GM12872 (cell line): ENCODE measurements at regions not wholly inside any gene's neighbourhood (a gene's known extent, or its start where the extent isn't known, plus 50 kb on each side); places are given as distances from the start of the nearest gene placed in this dataset.

ENCODE experiments used
- CTCF ChIP-seq: IDR thresholded peaks from 3 replicates; pipeline ENCODE4 v1.5.1; 2011; ENCODE audit warnings: low read depth, mild to moderate bottlenecking, low read length, moderate library complexity; ENCODE audit not compliant: insufficient read depth

DNA sequence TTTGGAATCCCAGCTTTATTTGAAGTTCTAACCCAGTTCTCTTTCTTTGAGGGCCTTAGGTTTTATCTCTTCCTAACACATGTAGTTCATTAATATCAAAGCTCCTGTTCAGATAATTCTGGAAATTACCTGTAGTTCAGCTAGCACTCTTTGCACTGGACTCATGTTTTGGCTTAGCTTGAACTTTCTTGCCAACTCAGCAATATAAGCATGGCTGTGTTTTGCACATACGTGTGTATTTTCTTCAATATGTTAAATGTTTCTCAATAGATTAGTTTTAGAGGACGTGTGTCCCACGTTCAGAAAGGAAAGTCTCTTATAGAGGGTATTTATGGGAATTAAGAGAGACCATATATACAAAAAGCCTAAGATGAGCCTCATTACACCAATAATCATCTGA is 271.8 kb upstream of the USP25 start:
- TF ChIP-seq CTCF, result no peak

DNA sequence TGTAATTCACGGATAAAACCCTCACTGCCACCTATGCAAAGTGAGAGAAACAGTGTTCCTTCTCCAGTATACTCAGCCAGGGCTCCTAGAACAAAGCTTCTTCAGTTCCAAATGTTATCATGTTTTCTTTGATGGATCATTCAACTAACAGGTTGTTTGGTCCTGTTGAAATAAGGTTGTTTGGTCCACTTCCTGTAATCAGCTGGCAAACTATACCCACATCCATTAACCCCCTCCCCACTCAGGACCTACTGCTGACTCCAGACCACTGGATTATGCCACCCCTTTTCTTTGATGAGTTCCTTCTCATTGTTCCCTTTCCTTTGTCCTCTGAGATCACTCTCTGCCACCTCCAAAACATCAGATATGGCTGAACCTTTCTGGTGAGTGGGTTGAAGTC is 267.7 kb upstream of the USP25 start:
- no peak for TF ChIP-seq CTCF

DNA sequence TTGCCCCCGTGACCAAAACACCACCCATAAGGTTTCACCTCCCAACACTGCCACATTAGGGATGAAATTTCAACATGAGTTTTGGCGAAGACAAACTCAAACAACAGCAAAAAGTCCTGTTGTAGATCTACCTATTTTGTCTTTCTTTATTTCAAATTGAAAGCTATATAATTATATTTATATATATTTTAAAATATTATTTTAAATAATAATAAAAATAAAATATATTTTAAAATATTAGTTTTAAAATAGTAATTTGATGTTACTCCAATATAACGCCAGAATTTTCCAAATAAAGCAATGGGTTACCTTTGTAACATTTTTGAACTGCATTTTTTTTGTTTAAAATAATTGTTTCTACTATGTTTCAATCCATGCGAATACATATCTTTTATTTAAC is 263.5 kb upstream of the USP25 start:
- no peak for TF ChIP-seq CTCF

GRCh38 chr21:15468368-15468767 is 261.4 kb upstream of the USP25 start:
- TF ChIP-seq CTCF, result no peak

DNA sequence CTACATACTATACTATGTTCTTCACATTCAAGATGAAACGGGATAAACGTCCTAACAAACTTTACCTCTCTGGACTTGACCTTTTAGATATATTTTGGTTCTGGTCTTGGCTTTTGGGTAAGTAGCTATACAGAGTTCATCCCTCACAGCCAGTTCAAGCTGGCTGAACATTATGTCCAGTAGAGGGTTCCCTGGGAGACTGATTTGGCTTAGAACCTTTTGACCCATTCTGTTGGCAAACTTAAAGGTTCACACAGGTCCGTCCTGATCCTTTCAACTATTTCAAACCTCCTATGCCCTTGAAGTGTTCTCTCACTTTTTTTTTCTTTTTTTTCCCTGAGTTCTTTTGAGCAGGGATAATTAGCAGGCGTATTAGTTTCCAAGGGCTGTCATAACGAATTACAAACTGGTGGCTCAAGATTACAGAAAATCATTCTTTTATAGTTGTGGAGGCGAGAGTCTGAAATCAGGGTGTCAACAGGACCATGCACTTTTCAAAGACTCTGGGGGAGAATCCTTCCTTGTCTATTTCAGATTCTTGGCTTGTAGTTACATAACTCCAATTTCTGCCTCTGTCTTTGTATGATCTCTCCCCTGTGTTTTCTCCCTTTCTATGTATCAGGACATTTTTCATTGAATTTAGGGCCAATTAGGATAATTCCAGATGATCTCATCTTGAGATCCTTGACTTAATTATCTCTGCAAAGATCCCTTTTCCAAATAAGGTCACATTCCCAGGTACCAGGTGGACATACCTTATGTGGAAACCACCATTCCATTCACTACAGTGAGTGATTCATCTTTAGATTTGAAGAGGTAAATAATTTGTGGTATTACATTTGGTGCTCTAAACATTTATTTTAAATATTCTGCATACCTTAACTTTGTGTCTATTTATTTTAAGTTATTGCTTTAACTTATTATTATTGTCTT is 257.4 kb upstream of the USP25 start:
- TF ChIP-seq CTCF, result no peak

DNA sequence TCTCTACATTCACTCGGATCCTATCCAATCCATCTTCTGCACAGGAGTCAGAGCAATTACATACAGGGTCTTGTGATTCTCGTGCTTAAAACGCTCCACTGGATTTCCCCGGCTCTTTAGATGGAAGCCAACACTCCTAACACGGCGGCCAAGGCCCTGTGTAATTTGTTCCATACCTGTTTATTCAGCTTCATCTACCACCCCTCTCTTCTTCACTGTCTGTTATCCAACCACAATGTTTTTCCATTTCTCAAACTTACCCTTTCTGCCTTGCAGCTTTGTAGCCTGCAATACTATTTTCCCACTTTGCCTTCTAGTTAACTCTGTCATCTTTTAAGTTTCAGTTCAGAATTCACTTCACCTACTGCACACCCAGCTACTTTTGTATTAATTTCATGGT is 249.6 kb upstream of the USP25 start:
- no peak for TF ChIP-seq CTCF

GRCh38 chr21:15483138-15483780 is 246.5 kb upstream of the USP25 start:
- TF ChIP-seq CTCF, result peak; percentile 92
